Kidney epithelial cell (primary cell): ENCODE measurements at regions not wholly inside any gene's neighbourhood (a gene's known extent, or its start where the extent isn't known, plus 50 kb on each side); places are given as distances from the start of the nearest gene placed in this dataset.

Source experiments
- DNase-seq: peaks from one replicate; pipeline ENCODE4 v3.0.0-alpha.2; 2010; ENCODE audit warnings: low read depth
- H3K27me3 ChIP-seq: 2 replicates; pipeline ENCODE4 v1.6.0; 2011; ENCODE audit warnings: low read length; ENCODE audit not compliant: control insufficient read depth, insufficient read depth
- H3K36me3 ChIP-seq: 2 replicates; pipeline ENCODE4 v1.5.1; 2011; ENCODE audit warnings: low read length; ENCODE audit not compliant: control insufficient read depth, insufficient read depth
- H3K4me3 ChIP-seq: 2 replicates; pipeline ENCODE4 v1.5.1; 2011; ENCODE audit warnings: low read depth, mild to moderate bottlenecking, control low read depth, low read length
- CTCF ChIP-seq: IDR thresholded peaks from 2 replicates; pipeline ENCODE4 v1.5.1; 2011; ENCODE audit warnings: mild to moderate bottlenecking, moderate library complexity, low read length, control low read depth, inconsistent platforms; ENCODE audit not compliant: insufficient read depth, poor library complexity, severe bottlenecking

- H3K36me3 ChIP-seq: no peaks in the 10 kb centered on the region
- H3K27me3 ChIP-seq: no peaks in the 10 kb centered on the region
- DNase-seq: no peak
- TF ChIP-seq CTCF: no peak
- no peak overlapping the region for H3K4me3 ChIP-seq
Measured at GRCh38 chr5:68839019-68839552, 254.7 kb upstream of the SLC30A5 start.

GRCh38 chr5:68843624-68844364, 250.0 kb upstream of the SLC30A5 start:
- no peak for TF ChIP-seq CTCF
- Histone ChIP-seq H3K36me3 (no peaks in the 10 kb centered on the region), H3K27me3 (no peaks in the 10 kb centered on the region), H3K4me3 (no peak overlapping the region)
- DNase-seq: no peak

- Histone ChIP-seq H3K27me3 (no peaks in the 10 kb centered on the region), H3K36me3 (no peaks in the 10 kb centered on the region), H3K4me3 (no peak overlapping the region)
- DNase-seq: no peak
- TF ChIP-seq CTCF: no peak
Measured at GRCh38 chr5:68845131-68845530, 248.7 kb upstream of the SLC30A5 start.

- no peak for TF ChIP-seq CTCF
- DNase-seq: no peak
- no peak overlapping the region for H3K4me3 ChIP-seq
- H3K27me3 ChIP-seq: no peaks in the 10 kb centered on the region
- no peaks in the 10 kb centered on the region for H3K36me3 ChIP-seq
Measured at GRCh38 chr5:68846828-68847227, 247.0 kb upstream of the SLC30A5 start.

- Histone ChIP-seq H3K36me3 (no peaks in the 10 kb centered on the region), H3K27me3 (no peaks in the 10 kb centered on the region), H3K4me3 (no peak overlapping the region)
- DNase-seq: peak; percentile 2
- TF ChIP-seq CTCF: no peak
Measured at GRCh38 chr5:68848091-68848490, 245.7 kb upstream of the SLC30A5 start.

- H3K4me3 ChIP-seq: no peak overlapping the region
- H3K27me3 ChIP-seq: no peaks in the 10 kb centered on the region
- no peaks in the 10 kb centered on the region for H3K36me3 ChIP-seq
- TF ChIP-seq CTCF: no peak
- DNase-seq: no peak
Measured at GRCh38 chr5:68849103-68849502, 244.7 kb upstream of the SLC30A5 start.
